Tibial nerve (tissue), 4 donors: ENCODE measurements at regions not wholly inside any gene's neighbourhood (a gene's known extent, or its start where the extent isn't known, plus 50 kb on each side); places are given as distances from the start of the nearest gene placed in this dataset.

Experiments used
- EP300 ChIP-seq, 2 donors: sonication (generic); formaldehyde crosslinking; IDR thresholded peaks; one replicate each; pipeline ENCODE4 v1.6.1; 2017; ENCODE audit warnings: antibody characterized with exemption in 2 of 2, mild to moderate bottlenecking in 1 of 2
- POLR2A ChIP-seq, 2 donors: fragments of 450-650 bp; IDR thresholded peaks; one replicate each; pipeline ENCODE4 v1.6.1; 2017; ENCODE audit warnings: antibody characterized with exemption in 2 of 2, mild to moderate bottlenecking in 2 of 2, moderate library complexity in 2 of 2
- TF ChIP-seq, protein P1 (sequence below), 5 experiments: fragments of 200-600 bp in 3 of 5; fragments of 450-650 bp in 2 of 5; sonication (generic) in 3 of 5; IDR thresholded peaks; one replicate each; pipeline ENCODE4 v1.5.1; 2016 to 2019; ENCODE audit warnings: antibody characterized with exemption in 5 of 5, mild to moderate bottlenecking in 3 of 5, moderate library complexity in 2 of 5

DNA sequence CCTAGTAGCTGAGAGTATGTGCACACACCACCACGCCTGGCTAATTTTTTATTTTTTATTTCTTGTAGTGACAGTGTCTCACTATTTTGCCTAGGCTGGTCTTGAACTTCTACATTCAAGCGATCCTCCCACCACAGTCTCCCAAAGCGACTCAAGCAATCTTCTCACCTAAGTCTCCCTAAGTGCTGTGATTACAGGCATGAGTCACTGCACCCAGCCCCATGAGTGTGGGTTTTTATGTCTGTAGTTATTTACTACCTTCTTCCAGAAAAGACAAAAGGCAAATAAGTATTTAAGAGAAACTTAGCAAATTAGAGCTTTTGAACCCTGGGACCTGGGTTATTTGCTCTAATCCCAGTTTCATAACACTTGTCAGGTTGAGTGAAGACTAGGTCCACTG is 92.3 kb upstream of the HCRTR2 start:
- TF ChIP-seq, protein P1, sequence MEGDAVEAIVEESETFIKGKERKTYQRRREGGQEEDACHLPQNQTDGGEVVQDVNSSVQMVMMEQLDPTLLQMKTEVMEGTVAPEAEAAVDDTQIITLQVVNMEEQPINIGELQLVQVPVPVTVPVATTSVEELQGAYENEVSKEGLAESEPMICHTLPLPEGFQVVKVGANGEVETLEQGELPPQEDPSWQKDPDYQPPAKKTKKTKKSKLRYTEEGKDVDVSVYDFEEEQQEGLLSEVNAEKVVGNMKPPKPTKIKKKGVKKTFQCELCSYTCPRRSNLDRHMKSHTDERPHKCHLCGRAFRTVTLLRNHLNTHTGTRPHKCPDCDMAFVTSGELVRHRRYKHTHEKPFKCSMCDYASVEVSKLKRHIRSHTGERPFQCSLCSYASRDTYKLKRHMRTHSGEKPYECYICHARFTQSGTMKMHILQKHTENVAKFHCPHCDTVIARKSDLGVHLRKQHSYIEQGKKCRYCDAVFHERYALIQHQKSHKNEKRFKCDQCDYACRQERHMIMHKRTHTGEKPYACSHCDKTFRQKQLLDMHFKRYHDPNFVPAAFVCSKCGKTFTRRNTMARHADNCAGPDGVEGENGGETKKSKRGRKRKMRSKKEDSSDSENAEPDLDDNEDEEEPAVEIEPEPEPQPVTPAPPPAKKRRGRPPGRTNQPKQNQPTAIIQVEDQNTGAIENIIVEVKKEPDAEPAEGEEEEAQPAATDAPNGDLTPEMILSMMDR (IDR thresholded peaks at IDR 0.05): no peak
- no peak for TF ChIP-seq POLR2A (IDR thresholded peaks at IDR 0.05)
- TF ChIP-seq EP300 (IDR thresholded peaks at IDR 0.05): no peak
